Stimulated activated CD8-positive, alpha-beta memory T cell treated with anti-CD3 and anti-CD28 coated beads, Interleukin-4, amount 100 ng/mL, for 4 hours (primary cell): ENCODE measurements at regions not wholly inside any gene's neighbourhood (a gene's known extent, or its start where the extent isn't known, plus 50 kb on each side); places are given as distances from the start of the nearest gene placed in this dataset.

Experiments
- DNase-seq, 2 donors: peaks; one replicate each; pipeline ENCODE4 v3.0.0-alpha.2; 2020; ENCODE audit warnings: low read depth in 2 of 2, low spot score in 1 of 2

GRCh38 chr12:93152617-93153016 lies 223.5 kb upstream of the EEA1 start:
- no peak for DNase-seq

- no peak for DNase-seq
Measured at GRCh38 chr12:93153321-93153720, 224.2 kb upstream of the EEA1 start.

- DNase-seq = no peak
Measured at GRCh38 chr12:93154096-93154728, 223.5 kb upstream of the NUDT4 start.

GRCh38 chr12:93154753-93155480 lies 222.8 kb upstream of the NUDT4 start:
- no peak for DNase-seq

- no peak for DNase-seq
Measured at GRCh38 chr12:93156086-93156716, 221.5 kb upstream of the NUDT4 start.

GRCh38 chr12:93157279-93157678 lies 220.4 kb upstream of the NUDT4 start:
- no peak for DNase-seq

GRCh38 chr12:93158065-93158843 lies 219.5 kb upstream of the NUDT4 start:
- DNase-seq = no peak

GRCh38 chr12:93163260-93164036 lies 214.3 kb upstream of the NUDT4 start:
- DNase-seq = no peak

- DNase-seq = no peak
Measured at GRCh38 chr12:93164103-93164880, 213.4 kb upstream of the NUDT4 start.

GRCh38 chr12:93165384-93165932 lies 212.3 kb upstream of the NUDT4 start:
- no peak for DNase-seq

- DNase-seq = no peak
Measured at GRCh38 chr12:93166541-93167307, 211.0 kb upstream of the NUDT4 start.

- no peak for DNase-seq
Measured at GRCh38 chr12:93167331-93167730, 210.4 kb upstream of the NUDT4 start.

GRCh38 chr12:93167841-93168492 lies 209.8 kb upstream of the NUDT4 start:
- no peak for DNase-seq

GRCh38 chr12:93168751-93169150 lies 209.0 kb upstream of the NUDT4 start:
- no peak for DNase-seq

- no peak for DNase-seq
Measured at GRCh38 chr12:93169536-93169935, 208.2 kb upstream of the NUDT4 start.

- DNase-seq = no peak
Measured at GRCh38 chr12:93170928-93171327, 206.8 kb upstream of the NUDT4 start.

GRCh38 chr12:93173178-93173957 lies 204.4 kb upstream of the NUDT4 start:
- no peak for DNase-seq

GRCh38 chr12:93174048-93174447 lies 203.7 kb upstream of the NUDT4 start:
- no peak for DNase-seq
